Endodermal cell (in vitro differentiated cells): ENCODE measurements at regions not wholly inside any gene's neighbourhood (a gene's known extent, or its start where the extent isn't known, plus 50 kb on each side); places are given as distances from the start of the nearest gene placed in this dataset.

Source experiments
- DNase-seq: peaks from one replicate; pipeline ENCODE4 v3.0.0-alpha.2; 2017
- H3K27ac ChIP-seq: 2 replicates; pipeline ENCODE4 v1.5.1; 2013; ENCODE audit warnings: mild to moderate bottlenecking, low read depth, low read length, moderate library complexity
- H3K27me3 ChIP-seq: 2 replicates; pipeline ENCODE4 v1.6.1; 2013; ENCODE audit warnings: mild to moderate bottlenecking, low read length, moderate library complexity; ENCODE audit not compliant: insufficient read depth, control insufficient read depth, poor library complexity, severe bottlenecking
- H3K36me3 ChIP-seq: 2 replicates; pipeline ENCODE4 v1.7.0; 2013; ENCODE audit warnings: mild to moderate bottlenecking, low read length, moderate library complexity; ENCODE audit not compliant: control insufficient read depth, insufficient read depth
- H3K4me1 ChIP-seq: one replicate; pipeline ENCODE4 v1.7.0; 2013; ENCODE audit warnings: low read length; ENCODE audit not compliant: control insufficient read depth, insufficient read depth
- H3K4me3 ChIP-seq: 2 replicates; pipeline ENCODE4 v1.5.1; 2013; ENCODE audit warnings: mild to moderate bottlenecking, low read length, moderate library complexity
- H3K9ac ChIP-seq: 2 replicates; pipeline ENCODE4 v1.6.1; 2013; ENCODE audit warnings: mild to moderate bottlenecking, low read length, moderate library complexity; ENCODE audit not compliant: poor library complexity, severe bottlenecking; ENCODE audit errors: extremely low read depth
- H3K9me3 ChIP-seq: 2 replicates; pipeline ENCODE4 v1.6.1; 2013; ENCODE audit warnings: mild to moderate bottlenecking, low read length, moderate library complexity; ENCODE audit not compliant: control insufficient read depth
- H3K27ac Mint-ChIP-seq: 2 replicates; pipeline ENCODE4 v1.8.0; 2020; ENCODE audit warnings: mixed read lengths
- H3K27me3 Mint-ChIP-seq: 2 replicates; pipeline ENCODE4 v1.8.0; 2021; ENCODE audit warnings: mild to moderate bottlenecking, mixed read lengths; ENCODE audit not compliant: insufficient read depth
- H3K36me3 Mint-ChIP-seq: 2 replicates; pipeline ENCODE4 v1.8.0; 2020; ENCODE audit warnings: low read depth, mixed read lengths
- H3K4me1 Mint-ChIP-seq: 2 replicates; pipeline ENCODE4 v1.8.0; 2020; ENCODE audit warnings: mixed read lengths
- H3K4me3 Mint-ChIP-seq: 2 replicates; pipeline ENCODE4 v1.8.0; 2020; ENCODE audit warnings: mild to moderate bottlenecking, moderate library complexity, mixed read lengths
- H3K9me3 Mint-ChIP-seq: 2 replicates; pipeline ENCODE4 v1.8.0; 2020; ENCODE audit warnings: mild to moderate bottlenecking, mixed read lengths
- CTCF ChIP-seq: fragments of 200-600 bp; sonication (generic); conservative IDR thresholded peaks from 2 replicates; pipeline ENCODE4 v1.5.0; 2021; ENCODE audit warnings: antibody characterized with exemption, mild to moderate bottlenecking
- WGBS, 2 experiments: methylation state at CpG; one replicate each; pipeline versions ENCODE4 v1.1.5 to v1.1.7; 2013; ENCODE audit warnings: missing lambda C conversion rate in 2 of 2, mixed read lengths in 1 of 2; ENCODE audit not compliant: insufficient coverage in 1 of 2, insufficient read length in 1 of 2; 5-methylcytosine and 5-hydroxymethylcytosine counted together

DNA sequence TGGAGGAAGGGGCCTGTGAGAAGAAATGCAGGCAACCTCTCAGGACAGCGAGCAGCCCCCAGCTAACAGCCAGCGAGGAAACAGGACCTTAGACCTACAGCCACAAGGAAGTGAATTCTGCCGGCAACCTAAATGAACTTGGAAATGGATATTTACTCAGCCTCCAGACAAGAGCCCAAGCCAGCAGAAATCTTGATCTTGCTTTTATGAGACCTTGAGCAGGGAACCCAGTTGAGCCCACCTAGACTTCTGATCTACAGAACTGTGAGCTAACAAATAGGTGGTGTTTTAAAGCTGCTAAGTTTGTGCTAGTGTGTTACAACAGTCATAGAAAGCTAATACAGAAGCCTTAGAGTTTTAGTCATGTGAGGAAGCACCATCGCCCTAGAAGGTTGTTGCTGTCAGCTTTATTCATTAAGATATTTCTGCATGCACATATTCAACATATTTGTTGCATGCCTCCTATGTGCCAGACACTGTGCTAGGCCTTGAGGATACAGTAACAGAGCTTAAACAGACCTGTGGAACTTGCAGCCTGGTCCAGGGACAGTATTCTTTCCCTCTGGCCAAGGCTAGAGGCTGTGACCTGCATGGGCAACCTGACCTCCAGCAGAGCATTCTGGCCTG lies 50.3 kb downstream of the NALF2 start:
- no peaks in the 10 kb centered on the region for H3K36me3 ChIP-seq
- H3K36me3 Mint-ChIP-seq: no peaks in the 10 kb centered on the region
- H3K4me1 Mint-ChIP-seq: peaks cover 22% of the 10 kb centered on the region
- no peak for DNase-seq
- no peak overlapping the region for H3K9ac ChIP-seq
- H3K27me3 Mint-ChIP-seq: no peaks in the 10 kb centered on the region
- WGBS, 2 experiments: 85 to 100% methylated on average over 2 to 4 of the region's 4 CpGs
- H3K9me3 ChIP-seq: no peaks in the 10 kb centered on the region
- no peaks in the 10 kb centered on the region for H3K27me3 ChIP-seq
- no peak overlapping the region for H3K27ac Mint-ChIP-seq
- peaks cover 61% of the 10 kb centered on the region for H3K9me3 Mint-ChIP-seq
- H3K4me3 ChIP-seq: no peak overlapping the region
- peaks cover 4% of the 10 kb centered on the region for H3K4me1 ChIP-seq
- TF ChIP-seq CTCF: no peak
- no peak overlapping the region for H3K4me3 Mint-ChIP-seq
- no peak overlapping the region for H3K27ac ChIP-seq

DNA sequence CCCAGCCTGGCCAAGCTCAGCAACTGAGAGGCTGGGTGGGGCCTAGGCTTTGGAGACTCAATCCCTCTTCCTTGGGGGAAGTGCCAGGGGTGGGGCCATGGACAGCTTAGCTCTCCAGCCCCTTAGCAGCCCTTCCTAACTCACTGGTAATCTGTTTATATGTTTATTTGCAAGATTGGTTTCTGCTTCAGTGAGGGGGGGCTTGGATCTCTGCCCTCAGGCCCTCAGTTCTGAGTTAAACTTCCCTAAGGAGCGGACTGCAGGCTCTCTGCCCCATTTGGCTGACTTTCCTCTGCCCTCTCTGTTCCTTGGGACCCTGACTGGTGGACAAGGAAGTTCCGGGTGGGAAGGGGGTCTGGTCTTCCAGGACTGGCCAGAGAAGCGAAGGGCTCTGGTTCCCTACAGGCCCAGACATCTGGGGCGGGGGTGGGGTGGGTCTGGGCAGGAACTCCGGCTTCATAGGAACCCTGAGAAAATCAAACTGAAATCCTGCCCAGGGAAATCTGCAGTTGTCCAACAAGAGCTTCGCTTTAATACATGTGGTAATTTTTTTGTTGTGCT lies 51.4 kb downstream of the NALF2 start:
- no peak for DNase-seq
- H3K4me3 Mint-ChIP-seq: peak overlapping the region; percentile 14
- no peak overlapping the region for H3K4me3 ChIP-seq
- peaks cover 69% of the 10 kb centered on the region for H3K9me3 Mint-ChIP-seq
- H3K27ac Mint-ChIP-seq: peak overlapping the region; percentile 88
- no peak for TF ChIP-seq CTCF
- no peaks in the 10 kb centered on the region for H3K27me3 ChIP-seq
- H3K4me1 Mint-ChIP-seq: peaks cover 22% of the 10 kb centered on the region
- H3K27ac ChIP-seq: no peak overlapping the region
- H3K9ac ChIP-seq: no peak overlapping the region
- H3K36me3 Mint-ChIP-seq: no peaks in the 10 kb centered on the region
- no peaks in the 10 kb centered on the region for H3K9me3 ChIP-seq
- peaks cover 4% of the 10 kb centered on the region for H3K4me1 ChIP-seq
- no peaks in the 10 kb centered on the region for H3K27me3 Mint-ChIP-seq
- no peaks in the 10 kb centered on the region for H3K36me3 ChIP-seq
- WGBS, 2 experiments: 59% methylated on average over 6 of the region's 6 CpGs; no CpG with 5 or more reads in 1 of the 2 experiments

- DNase-seq: peak; percentile 85
- no peaks in the 10 kb centered on the region for H3K27me3 Mint-ChIP-seq
- peaks cover 66% of the 10 kb centered on the region for H3K9me3 Mint-ChIP-seq
- no peaks in the 10 kb centered on the region for H3K36me3 Mint-ChIP-seq
- Histone ChIP-seq H3K4me1 (peaks cover 4% of the 10 kb centered on the region), H3K9ac (peak overlapping the region; percentile 11), H3K36me3 (no peaks in the 10 kb centered on the region), H3K4me3 (no peak overlapping the region), H3K27ac (peak overlapping the region; percentile 57), H3K9me3 (no peaks in the 10 kb centered on the region), H3K27me3 (no peaks in the 10 kb centered on the region)
- peak overlapping the region; percentile 88 for H3K27ac Mint-ChIP-seq
- H3K4me1 Mint-ChIP-seq: peaks cover 22% of the 10 kb centered on the region
- TF ChIP-seq CTCF: no peak
- peak overlapping the region; percentile 14 for H3K4me3 Mint-ChIP-seq
- 39 to 75% methylated on average over 3 to 15 of the region's 16 CpGs for WGBS, 2 experiments
Observed at GRCh38 chrX:69556060-69557011, 52.2 kb downstream of the NALF2 start.
